Globus pallidus (tissue), 1 donor: ENCODE measurements at regions not wholly inside any gene's neighbourhood (a gene's known extent, or its start where the extent isn't known, plus 50 kb on each side); places are given as distances from the start of the nearest gene placed in this dataset.

Experiments used
- DNase-seq: peaks from one replicate; pipeline ENCODE4 v3.0.0-alpha.2; 2015; ENCODE audit warnings: low spot score

- no peak for DNase-seq
Measured at GRCh38 chr1:209015092-209015491, 568.4 kb upstream of the CAMK1G start.

- no peak for DNase-seq
Measured at GRCh38 chr1:209021622-209022021, 561.9 kb upstream of the CAMK1G start.

GRCh38 chr1:209023790-209024189 lies 559.7 kb upstream of the CAMK1G start:
- DNase-seq: no peak

DNA sequence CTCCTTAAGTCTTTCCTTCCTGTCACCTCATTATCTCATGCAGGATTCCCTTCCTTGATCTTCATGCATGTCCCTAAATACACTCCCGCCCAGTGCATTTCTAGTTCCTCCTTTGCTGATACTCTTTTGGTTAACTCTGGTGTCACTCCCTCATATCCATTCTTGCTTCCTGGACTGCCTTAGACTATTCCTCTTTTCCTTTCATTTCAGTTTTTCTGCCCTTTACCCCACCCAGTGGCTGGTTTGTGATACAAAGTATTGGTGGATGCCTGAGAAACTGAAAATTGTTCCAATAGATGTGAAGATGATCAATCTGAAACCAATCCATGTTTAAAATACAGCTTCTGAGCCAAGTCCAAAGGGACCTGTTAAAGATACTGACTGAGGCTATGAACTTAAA lies 553.8 kb upstream of the CAMK1G start:
- no peak for DNase-seq

DNA sequence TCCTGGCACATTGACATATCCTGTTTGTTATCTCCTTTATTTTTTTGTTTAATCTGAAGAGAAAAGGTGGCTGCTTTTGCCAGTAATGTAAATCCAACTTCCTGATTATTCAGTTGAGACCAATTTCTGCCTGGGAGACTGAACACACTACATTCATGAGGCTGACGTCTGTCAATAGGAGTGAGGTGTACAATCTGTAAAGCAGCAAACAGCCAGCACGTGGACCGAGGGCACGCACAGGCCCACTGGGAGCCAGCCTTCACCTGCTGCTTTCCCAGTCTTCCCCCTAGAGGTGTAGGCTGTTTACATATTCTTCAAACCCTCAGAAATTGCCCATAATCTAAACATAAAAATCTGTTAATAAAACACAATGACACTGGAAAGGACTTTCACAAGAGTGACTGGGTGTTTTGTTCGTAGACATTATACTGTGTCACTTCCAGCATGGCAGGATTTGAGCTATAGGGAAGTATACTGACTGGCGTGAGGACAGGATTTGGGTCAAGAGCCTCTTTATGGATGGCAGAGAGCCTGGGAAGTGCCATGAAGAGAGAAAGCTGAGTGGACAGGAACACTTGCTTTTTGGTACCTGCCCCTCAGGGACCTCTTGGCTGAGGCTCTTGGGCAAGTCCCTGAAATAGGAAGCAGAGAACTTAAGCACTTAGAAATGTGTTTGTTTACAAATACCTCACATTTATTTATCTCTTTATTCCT lies 552.9 kb upstream of the CAMK1G start:
- no peak for DNase-seq

DNA sequence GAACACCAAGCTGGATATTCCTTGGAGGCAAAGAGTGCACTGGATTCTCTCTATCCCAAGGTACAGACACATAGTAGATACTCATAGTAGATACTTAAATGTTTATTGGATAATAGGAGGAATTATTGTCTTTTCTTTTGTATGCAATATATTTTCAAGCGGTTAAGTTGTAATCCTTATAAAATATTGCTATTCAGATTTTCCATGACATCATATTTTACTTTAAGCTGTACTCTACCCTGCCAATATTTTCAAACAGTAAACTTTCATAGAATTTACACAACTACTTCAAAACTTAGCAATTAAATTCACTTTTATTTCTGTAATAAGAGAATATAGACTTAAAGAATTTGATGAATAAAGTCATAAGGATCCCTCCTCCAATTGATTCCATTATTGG lies 546.5 kb upstream of the CAMK1G start:
- DNase-seq: no peak

GRCh38 chr1:209038316-209038715 lies 545.2 kb upstream of the CAMK1G start:
- no peak for DNase-seq

DNA sequence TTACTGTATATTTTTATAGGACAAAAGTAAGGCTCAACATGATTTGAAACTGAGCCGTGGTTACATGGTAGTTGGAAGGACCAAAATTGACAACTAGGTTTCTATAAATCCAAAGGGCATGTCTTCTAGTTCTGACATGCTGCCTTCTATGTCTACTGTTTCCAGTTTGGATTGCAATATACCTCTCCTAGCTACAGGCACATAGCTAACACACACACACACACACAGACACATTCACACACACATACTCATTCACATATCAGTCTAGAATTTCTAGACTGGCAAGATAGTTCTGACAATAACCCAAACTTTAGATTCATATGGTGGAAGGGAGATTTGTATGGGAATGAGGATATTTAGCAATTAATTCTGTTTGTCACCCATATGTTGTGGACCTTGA lies 544.8 kb upstream of the CAMK1G start:
- DNase-seq: no peak

DNA sequence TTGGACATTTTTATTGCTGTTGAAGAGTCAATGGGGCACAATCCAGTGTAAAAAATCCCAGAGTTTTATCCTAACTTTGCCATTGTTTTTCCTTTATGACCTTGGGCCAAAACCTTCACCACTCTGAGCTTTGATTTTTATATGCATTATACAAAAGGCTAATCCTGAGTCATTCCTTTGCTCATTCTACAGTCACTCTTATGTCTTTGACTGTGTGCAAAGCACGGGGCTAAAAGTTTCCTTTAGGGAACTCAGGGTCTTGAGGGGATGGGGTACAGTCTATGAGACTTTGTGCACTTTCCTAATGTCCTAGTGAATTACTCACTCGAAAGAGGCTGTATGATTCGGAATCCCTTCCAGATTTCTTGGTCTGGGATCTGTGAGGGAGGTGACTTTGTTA lies 543.2 kb upstream of the CAMK1G start:
- no peak for DNase-seq

GRCh38 chr1:209041927-209042326 lies 541.6 kb upstream of the CAMK1G start:
- DNase-seq: no peak

- DNase-seq: no peak
Measured at GRCh38 chr1:209042413-209042812, 541.1 kb upstream of the CAMK1G start.

DNA sequence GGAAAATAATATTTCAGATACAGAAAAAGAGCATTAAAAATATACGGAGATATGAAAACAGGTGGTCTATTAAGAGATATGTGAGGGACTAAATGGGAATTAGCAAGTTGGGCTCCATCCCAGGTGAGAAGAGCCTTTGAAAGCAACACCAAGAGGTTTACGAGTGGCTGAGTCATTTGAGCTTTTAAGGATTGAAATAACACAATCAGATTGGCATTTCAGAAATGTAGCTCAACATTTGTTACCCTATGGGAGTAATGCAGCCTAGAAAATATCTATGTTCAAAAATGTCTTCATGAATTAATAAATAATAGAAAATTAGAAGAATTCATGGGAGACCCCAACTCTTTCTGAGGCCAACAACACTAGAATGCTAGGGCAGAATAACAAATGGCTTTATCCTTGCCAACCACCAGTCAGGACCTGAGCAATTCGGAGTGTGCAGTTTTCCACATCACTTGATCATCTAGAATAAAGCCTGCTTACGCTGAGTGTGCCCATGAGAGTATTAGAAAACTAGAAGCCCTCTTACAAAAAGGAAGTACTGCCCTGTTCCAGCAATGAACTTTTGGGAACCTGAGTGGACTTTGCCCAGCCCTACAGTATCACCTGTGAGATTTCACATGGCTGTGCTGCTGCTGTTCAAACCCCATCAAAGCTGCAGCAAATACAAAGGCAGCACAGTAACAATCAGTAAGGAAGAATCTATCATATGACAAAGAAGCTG lies 538.0 kb upstream of the CAMK1G start:
- no peak for DNase-seq

- DNase-seq: no peak
Measured at GRCh38 chr1:209046058-209046417, 537.5 kb upstream of the CAMK1G start.

DNA sequence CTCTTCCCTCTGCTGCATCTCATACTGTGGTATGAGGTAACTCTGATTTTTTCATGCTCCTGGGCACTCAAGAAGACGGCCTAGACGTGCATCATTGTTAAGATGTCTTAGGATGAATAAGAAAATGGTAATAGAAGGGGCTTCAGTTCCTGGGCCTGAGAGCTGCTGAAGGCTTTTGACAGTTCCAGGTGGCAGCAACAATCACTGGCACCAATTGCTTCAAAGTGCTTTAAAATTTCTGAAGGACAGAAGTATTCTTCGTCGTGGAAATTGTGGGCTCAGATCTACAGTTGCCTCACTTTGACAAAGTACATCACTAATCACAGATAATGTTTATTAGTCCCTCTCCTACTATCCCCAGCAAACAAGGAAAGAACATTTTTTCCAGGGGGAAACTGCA lies 536.6 kb upstream of the CAMK1G start:
- no peak for DNase-seq

GRCh38 chr1:209048941-209049669 lies 534.4 kb upstream of the CAMK1G start:
- no peak for DNase-seq

- DNase-seq: no peak
Measured at GRCh38 chr1:209051570-209051969, 531.9 kb upstream of the CAMK1G start.

- no peak for DNase-seq
Measured at GRCh38 chr1:209053587-209053986, 529.9 kb upstream of the CAMK1G start.

- DNase-seq: no peak
Measured at GRCh38 chr1:209057083-209057482, 526.4 kb upstream of the CAMK1G start.

- DNase-seq: no peak
Measured at GRCh38 chr1:209057901-209058300, 525.6 kb upstream of the CAMK1G start.

- no peak for DNase-seq
Measured at GRCh38 chr1:209059376-209059775, 524.1 kb upstream of the CAMK1G start.

DNA sequence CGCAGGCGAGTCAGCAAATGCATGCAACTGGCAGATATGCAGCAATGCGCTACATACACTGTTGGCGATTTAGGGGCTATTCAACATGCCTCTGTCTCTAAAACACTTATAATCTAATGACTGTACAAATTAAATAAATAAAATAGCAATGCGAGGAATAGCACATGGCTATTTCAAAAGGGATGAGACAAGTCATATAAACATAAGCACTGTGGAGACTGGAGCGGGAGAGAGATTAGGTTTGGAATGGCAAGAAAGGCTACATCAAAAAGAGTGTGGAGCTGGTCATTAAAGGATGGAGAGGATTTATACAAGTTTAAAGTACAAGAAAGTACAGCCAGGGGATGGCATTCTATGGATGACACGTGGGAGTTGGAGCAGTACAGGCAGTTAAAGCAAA lies 523.5 kb upstream of the CAMK1G start:
- no peak for DNase-seq

DNA sequence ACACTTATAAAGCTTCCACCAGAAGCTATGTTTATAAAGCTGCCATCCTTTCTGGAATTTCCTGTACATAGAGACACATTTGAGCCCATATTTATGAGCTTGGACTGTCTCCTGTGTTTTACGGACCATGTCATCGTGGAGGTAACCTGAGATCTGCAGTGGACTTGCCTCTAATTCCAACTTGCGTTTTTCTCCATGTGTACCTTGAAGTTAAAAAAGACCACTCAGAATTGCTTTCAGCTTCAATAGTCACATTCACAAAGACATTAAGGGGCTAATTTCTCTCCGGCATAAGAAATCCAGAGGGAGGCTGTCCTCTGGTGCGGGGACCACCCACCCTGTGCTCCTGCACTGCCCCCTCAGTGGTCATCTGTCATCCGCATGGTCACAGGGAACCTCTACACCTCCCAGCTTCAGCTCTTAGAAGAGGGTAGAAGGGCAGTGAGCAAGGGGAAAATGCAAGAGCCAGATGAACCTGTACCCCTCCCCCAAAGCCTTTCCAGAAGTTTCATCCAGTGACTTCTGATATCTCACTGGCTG lies 521.4 kb upstream of the CAMK1G start:
- no peak for DNase-seq

DNA sequence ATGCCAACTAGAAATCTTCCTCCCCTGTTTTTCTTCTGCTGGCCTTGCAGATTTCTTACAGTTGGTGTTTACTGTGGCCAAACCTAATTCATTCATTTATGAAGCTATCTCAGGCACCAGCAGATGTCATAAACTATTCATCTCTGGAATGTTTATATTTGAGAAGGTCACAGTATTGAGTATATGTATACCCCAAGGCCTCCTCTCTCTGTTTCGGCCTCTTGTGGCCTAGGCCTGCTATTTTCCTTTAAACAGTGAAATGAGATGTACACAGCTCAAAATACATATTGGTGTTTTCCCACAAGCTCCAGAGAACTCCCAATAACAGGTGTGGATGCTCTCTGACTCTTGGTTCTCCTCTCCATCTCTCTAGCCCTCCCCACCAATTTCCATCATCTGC lies 520.7 kb upstream of the CAMK1G start:
- no peak for DNase-seq
